ENCODE measurements at regions not wholly inside any gene's neighbourhood (a gene's known extent, or its start where the extent isn't known, plus 50 kb on each side); places are given as distances from the start of the nearest gene placed in this dataset.

DNA sequence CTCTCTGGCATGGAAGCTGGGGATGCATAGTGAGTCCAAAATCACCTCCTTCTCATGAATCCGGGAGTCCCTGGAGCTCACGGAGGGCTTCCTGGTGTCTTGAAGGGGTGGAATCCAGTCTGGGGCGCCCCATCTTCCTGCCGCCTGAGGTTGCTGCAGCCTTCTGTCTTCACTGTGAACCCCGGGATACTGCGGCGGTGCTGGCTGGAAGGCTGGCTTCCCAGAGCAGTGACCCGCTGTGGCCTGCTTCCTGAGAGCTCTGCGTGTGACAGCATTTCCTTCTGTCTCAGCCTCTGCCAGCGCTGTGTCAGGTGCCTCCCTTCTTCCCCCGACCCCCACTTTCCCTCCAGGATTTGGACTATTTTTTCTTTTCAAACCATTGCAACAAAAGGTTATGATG is 98.8 kb upstream of the STOX2 start:
- Histone ChIP-seq H3K4me1 (ENCODE audit: insufficient read depth, low read length, severe bottlenecking) (no peaks in the 10 kb centered on the region), H3K79me2 (ENCODE audit: insufficient read depth, low read length) (no peaks in the 10 kb centered on the region), H3K4me3 (ENCODE audit: low read depth, low read length, poor library complexity, severe bottlenecking) (no peak overlapping the region), H3K9ac (ENCODE audit: low read length) (no peak overlapping the region), H3K4me2 (ENCODE audit: low read length) (no peak overlapping the region), H3F3A (ENCODE audit: insufficient read depth, low read length) (no peaks in the 10 kb centered on the region), H4K20me1 (ENCODE audit: insufficient read depth, low read length) (no peaks in the 10 kb centered on the region), H3K36me3 (ENCODE audit: insufficient read depth, low read length) (no peaks in the 10 kb centered on the region), H3K9me2 (ENCODE audit: low read depth, low read length) (no peaks in the 10 kb centered on the region), H3K9me3 (ENCODE audit: low read length) (no peaks in the 10 kb centered on the region), H3K27me3 (ENCODE audit: insufficient read depth, low read length) (0 out of 2 replicates have a peak, but pooled peaks cover 3% of the 10 kb centered on the region), H2AFZ (ENCODE audit: low read length) (no peak overlapping the region), H3K27ac (ENCODE audit: low read depth, low read length, poor library complexity, severe bottlenecking) (no peak overlapping the region)
- TF ChIP-seq, protein P1, sequence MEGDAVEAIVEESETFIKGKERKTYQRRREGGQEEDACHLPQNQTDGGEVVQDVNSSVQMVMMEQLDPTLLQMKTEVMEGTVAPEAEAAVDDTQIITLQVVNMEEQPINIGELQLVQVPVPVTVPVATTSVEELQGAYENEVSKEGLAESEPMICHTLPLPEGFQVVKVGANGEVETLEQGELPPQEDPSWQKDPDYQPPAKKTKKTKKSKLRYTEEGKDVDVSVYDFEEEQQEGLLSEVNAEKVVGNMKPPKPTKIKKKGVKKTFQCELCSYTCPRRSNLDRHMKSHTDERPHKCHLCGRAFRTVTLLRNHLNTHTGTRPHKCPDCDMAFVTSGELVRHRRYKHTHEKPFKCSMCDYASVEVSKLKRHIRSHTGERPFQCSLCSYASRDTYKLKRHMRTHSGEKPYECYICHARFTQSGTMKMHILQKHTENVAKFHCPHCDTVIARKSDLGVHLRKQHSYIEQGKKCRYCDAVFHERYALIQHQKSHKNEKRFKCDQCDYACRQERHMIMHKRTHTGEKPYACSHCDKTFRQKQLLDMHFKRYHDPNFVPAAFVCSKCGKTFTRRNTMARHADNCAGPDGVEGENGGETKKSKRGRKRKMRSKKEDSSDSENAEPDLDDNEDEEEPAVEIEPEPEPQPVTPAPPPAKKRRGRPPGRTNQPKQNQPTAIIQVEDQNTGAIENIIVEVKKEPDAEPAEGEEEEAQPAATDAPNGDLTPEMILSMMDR (IDR thresholded peaks at IDR 0.05; ENCODE audit: low read length), result no peak
- TF ChIP-seq EZH2 (IDR thresholded peaks at IDR 0.05; ENCODE audit: borderline replicate concordance, low read length), result no peak

DNA sequence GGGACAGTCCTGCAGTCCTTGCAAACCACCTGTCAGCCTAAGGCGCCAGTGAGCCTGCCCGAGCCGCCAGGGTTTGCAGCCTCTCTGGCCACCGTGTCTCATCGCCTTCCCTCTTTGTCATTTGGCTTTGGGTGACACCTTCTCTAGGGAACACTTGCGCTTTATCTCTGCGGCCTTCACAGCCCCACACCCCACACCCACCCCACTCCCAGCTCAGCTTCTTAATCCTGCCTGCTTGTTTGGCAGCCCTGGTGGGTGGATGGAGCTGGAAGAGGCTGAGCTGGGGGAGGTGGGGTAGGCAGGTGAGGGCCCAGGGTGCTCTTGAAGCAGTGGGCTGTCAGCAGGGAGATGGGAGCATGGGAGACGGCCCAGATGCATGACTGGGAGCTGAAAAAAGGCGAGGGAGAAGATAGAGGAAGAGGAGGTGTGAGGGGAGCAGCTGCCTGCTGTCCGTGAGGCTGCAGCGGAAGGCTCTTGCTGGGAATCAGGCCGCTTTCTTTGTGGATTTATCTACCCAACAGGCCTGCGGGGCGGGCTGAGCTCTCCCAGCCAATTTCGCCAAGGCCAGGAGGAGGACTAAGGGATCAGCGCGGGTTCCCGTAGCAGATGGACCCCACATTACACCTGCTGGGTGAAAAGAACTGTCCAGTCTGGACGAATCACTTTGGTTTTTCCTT is 97.5 kb upstream of the STOX2 start:
- Histone ChIP-seq H3K9me2 (ENCODE audit: low read depth, low read length) (no peaks in the 10 kb centered on the region), H3K79me2 (ENCODE audit: insufficient read depth, low read length) (no peaks in the 10 kb centered on the region), H3K9me3 (ENCODE audit: low read length) (no peaks in the 10 kb centered on the region), H3K27ac (ENCODE audit: low read depth, low read length, poor library complexity, severe bottlenecking) (no peak overlapping the region), H3F3A (ENCODE audit: insufficient read depth, low read length) (no peaks in the 10 kb centered on the region), H3K9ac (ENCODE audit: low read length) (no peak overlapping the region), H3K27me3 (ENCODE audit: insufficient read depth, low read length) (no peaks in the 10 kb centered on the region), H3K36me3 (ENCODE audit: insufficient read depth, low read length) (no peaks in the 10 kb centered on the region), H3K4me1 (ENCODE audit: insufficient read depth, low read length, severe bottlenecking) (no peaks in the 10 kb centered on the region), H3K4me2 (ENCODE audit: low read length) (no peak overlapping the region), H3K4me3 (ENCODE audit: low read depth, low read length, poor library complexity, severe bottlenecking) (no peak overlapping the region), H2AFZ (ENCODE audit: low read length) (no peak overlapping the region), H4K20me1 (ENCODE audit: insufficient read depth, low read length) (no peaks in the 10 kb centered on the region)
- no peak for TF ChIP-seq EZH2 (IDR thresholded peaks at IDR 0.05; ENCODE audit: borderline replicate concordance, low read length)
- TF ChIP-seq, protein P1 (IDR thresholded peaks at IDR 0.05; ENCODE audit: low read length), result no peak

DNA sequence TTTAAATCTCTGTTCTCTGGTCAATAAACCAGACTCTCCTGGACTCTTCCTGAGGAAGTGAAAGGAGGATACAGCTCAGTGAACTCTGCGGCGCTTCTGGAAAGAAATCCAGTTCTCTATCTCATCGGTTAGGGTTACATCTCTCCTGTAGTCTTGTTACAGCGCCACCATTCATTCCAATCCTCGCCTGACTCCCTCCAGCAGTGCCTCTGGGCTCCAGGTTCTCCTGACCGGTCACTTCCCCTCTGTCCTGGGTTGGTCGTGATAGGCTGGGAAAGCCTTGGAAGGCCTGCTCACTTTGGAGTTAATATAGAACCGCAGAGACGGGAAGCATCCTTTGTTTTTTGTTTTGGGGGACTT is 97.0 kb upstream of the STOX2 start:
- Histone ChIP-seq H3F3A (ENCODE audit: insufficient read depth, low read length) (no peaks in the 10 kb centered on the region), H3K36me3 (ENCODE audit: insufficient read depth, low read length) (no peaks in the 10 kb centered on the region), H3K9me3 (ENCODE audit: low read length) (no peaks in the 10 kb centered on the region), H3K4me2 (ENCODE audit: low read length) (no peak overlapping the region), H3K4me3 (ENCODE audit: low read depth, low read length, poor library complexity, severe bottlenecking) (no peak overlapping the region), H3K27ac (ENCODE audit: low read depth, low read length, poor library complexity, severe bottlenecking) (no peak overlapping the region), H4K20me1 (ENCODE audit: insufficient read depth, low read length) (no peaks in the 10 kb centered on the region), H3K9me2 (ENCODE audit: low read depth, low read length) (no peaks in the 10 kb centered on the region), H3K79me2 (ENCODE audit: insufficient read depth, low read length) (no peaks in the 10 kb centered on the region), H3K4me1 (ENCODE audit: insufficient read depth, low read length, severe bottlenecking) (no peaks in the 10 kb centered on the region), H3K9ac (ENCODE audit: low read length) (no peak overlapping the region), H3K27me3 (ENCODE audit: insufficient read depth, low read length) (no peaks in the 10 kb centered on the region), H2AFZ (ENCODE audit: low read length) (no peak overlapping the region)
- TF ChIP-seq, protein P1 (IDR thresholded peaks at IDR 0.05; ENCODE audit: low read length), result no peak
- no peak for TF ChIP-seq EZH2 (IDR thresholded peaks at IDR 0.05; ENCODE audit: borderline replicate concordance, low read length)
